Embryonic facial prominence (tissue), 1 donor: ENCODE measurements at regions not wholly inside any gene's neighbourhood (a gene's known extent, or its start where the extent isn't known, plus 50 kb on each side); places are given as distances from the start of the nearest gene placed in this dataset.
"Not testable (repeated sequence)": the region's sequence is repeated elsewhere in the genome, so short reads cannot be mapped to it uniquely, and the experiment has no call there.

Experiments used
- DNase-seq: peaks from one replicate; pipeline ENCODE4 v3.0.0-alpha.2; 2016; ENCODE audit errors: extremely low spot score

DNA sequence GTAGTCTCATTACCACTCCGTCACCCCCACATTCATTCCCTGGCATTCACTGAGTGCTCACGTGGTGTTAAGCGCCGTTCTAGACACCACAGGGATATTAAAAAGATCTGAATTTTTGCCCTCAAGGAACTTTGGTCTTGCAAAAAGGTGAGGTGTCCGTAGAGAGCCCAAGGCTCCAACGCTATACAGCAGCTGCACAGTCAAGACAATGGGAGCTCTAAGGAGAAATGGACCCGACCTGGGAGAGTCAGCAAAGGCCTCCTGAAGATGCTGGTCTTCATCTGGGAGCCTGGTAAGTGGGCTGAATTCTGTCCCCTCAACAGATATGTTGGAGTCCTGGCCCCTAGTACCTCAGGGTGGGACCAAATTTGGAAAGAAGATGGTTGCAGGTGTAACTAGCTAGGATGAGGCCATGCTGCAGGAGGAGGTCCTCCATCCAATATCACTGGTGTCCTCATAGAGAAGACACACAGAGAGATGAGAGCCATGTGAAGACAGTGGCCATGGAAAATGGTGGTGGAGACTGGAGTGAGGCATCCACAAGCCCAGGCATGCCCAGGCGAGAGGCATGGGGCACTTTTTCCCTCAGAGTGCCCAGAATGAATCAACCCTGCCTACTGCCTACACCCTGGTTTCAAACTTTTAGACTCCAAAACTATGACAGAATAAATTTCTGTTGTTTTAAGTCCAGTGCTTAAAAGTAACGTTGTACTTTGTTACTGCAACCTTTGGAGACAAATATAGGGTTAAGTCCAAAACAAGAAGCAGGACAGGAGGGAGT lies 247.3 kb downstream of the TTC32 start:
- no peak for DNase-seq

DNA sequence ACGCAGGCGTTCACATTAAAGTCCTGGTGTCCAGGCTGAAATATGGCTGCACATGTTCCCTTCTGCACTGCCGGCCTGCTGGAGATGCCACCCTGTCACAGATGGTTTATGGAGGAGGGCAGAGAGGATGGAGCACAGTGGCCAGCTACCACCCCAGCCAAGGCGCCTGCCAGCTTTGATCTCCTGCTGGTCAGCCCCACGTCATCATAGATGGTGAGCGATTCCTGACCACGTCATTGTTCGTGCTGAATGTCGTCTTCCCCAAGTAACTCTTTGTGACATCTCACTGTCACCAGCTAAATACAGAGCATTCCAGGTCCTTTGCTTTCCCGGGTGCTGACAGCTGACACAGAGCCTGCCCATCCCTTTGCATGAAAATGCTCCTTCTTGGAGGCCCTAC lies 248.3 kb downstream of the TTC32 start:
- no peak for DNase-seq

DNA sequence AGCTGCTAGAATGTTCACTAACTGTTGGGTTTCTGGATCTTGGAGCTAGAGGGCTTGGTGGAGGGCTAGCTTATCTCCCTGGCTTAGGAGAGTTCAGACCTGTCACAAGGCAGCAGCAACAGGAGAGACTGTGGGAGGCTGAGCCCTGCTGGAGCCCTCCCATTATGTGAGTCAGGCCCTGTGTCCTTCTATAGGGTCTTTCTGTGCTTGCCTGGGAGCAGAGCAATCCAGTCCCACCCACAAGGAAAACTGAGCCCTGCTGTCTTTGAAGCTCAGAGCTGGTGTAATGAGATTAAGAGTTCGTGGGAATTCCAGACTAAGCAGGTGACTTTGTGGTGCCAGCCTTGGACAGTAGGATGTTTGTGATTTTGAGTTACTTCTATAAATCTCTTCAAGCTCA lies 249.0 kb downstream of the TTC32 start:
- DNase-seq, result no peak

DNA sequence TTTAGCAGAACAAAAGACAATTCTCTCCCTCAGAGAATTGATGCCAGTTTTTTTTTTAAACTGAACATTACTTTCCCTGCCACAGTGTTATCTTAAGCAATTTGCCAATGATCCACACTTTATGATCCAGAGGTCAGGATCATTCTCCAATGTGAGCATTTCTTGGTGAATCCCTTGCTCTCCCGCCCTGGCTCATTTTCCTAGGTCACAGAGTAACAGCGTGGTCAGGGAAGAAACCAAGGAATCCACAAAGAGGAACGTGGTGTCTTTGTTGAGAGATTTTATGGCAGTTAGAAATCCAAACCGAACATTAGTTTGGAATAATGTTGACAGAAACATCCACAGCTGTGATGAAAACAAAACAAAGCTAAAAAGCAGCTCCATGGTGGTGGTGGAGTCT lies 250.3 kb downstream of the TTC32 start:
- DNase-seq, result no peak

DNA sequence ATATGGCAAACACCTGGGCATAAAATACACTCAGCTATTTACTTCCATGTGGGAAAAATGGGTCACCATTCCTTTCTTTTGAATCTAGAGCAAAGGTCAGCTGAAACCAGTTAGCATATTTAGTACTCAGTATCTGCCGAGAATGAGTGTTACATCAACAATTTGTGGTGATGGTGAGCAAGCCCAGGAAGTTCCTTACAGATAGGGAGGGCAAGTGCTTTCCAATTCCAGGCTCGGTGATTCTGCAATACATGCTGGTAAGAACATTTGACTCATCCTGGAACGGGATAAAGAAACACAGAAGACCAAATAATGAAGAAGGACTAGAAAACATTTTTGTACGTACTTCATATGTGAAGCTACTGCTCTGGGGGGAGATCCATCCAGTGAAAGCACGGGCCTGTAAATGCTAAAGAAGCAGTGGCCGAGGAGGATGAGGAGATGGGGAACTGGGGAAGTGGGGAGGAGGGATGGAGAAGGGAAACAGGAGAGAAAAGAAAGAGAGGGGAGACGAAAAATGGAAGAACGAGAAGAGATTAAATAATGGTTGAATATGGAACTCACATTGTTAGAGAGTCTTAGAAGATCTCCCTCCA lies 251.9 kb downstream of the TTC32 start:
- DNase-seq, result peak; percentile 22

DNA sequence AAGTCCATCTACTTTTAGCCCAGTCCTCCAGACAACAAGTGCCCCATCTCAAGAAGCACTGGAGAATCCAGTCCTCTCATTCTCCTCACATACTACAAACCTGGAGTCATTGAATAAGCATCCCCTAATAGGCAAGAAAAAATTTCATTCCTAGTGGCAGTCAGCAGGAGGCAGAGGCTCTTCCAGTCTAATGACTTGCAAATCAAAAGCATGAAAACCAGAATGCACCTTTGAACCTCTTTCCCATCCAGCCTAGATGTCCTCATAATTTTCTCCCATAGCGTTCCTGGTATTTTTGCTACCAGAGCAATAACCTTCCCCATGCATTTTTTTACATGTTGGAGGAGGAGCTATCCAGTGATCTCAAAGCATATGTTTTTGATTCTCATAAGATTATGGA lies 252.6 kb downstream of the TTC32 start:
- DNase-seq, result peak; percentile 54

DNA sequence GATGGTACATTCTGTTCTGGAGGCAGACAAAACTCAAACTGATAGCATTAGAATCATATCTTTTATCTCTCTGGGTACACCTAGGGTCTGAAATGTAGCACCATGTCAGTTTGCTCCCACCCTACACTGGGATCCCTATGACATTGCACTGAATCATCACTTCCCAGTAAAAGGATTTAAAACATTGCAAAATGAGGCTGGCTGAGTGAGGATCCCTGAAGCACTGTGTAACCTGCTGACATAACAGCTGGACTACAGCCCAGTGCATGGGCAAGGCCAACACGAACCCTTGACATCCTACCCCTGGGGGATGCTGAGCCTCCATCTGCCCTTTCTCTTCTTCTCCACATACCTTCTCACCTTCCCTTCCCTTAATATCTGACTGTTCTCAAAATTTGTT lies 253.2 kb downstream of the TTC32 start:
- no peak for DNase-seq

DNA sequence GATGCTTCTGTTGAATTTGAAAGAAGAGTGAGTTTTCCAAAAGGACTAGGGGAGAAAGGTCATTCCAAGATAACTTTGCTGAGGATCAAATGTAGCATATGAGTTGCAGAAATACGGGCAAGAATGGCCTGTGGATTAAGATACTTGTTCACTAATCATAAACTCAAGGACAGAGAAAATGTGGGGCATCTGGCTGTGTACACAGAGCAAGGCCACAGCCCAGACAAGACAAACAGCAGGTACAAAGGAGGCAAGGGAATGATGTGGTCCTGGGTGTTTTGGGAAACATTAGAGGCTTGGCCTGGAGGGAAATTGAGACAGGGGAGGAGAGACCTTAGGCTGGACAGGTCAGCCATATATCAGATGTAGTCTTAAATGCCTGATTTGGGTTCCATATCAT lies 254.8 kb downstream of the TTC32 start:
- DNase-seq, result no peak

DNA sequence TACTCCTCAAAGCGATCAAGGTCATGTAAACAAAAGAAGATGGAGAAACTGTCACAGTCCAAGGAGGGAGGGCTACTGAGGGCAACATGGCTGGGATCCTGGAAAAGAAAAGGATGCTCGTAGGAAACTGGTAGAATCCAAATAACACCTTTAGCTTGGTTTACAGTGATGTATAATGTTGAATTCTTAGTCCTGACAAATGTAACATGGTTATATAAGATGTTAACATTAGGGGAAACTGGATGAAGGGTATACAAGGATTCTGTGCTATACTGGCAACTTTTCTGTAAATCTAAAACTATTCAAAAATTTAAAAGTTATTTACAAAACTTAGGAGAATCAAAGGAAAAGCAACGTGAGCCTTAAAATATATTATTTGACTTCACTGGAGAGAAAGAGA lies 257.0 kb downstream of the TTC32 start:
- DNase-seq, result no peak

DNA sequence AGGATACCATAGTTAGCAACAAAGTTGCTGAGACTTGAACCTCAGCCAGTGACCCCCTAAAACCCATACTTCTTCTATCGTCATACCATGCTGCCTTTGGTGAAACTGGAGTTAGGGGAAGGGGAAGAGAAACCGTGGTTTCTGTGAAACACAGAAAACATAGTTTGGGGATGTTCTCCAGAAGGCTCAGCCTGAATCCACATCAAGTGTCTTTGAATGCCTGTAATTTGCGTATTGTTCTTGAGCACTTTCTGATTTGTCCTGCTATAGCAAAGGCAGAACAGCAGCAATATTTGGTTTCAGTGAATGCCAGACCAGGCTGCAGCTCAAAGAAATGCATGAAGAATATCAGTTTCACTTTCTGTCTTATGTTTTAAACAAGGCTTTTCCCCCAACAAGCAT lies 258.7 kb downstream of the TTC32 start:
- DNase-seq, result no peak

DNA sequence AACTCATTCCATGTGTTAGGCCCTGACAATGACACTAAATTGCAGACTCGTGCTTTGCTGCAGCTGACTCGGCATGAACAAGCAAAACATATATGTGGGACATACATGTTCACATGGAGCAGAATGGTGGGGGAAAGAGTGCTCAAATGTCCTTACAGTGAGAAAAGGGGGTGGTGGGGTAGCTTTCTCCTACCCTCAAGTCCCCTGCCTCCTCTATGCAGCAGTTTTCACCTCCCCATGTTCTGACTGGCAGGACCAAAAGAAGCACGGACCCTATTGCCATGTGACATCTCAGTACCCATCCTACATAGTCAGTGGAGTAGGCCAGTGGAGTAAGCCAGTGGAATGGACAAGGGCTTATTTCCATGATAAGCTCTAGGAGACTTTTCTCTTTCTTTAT lies 259.3 kb downstream of the TTC32 start:
- DNase-seq, result no peak

DNA sequence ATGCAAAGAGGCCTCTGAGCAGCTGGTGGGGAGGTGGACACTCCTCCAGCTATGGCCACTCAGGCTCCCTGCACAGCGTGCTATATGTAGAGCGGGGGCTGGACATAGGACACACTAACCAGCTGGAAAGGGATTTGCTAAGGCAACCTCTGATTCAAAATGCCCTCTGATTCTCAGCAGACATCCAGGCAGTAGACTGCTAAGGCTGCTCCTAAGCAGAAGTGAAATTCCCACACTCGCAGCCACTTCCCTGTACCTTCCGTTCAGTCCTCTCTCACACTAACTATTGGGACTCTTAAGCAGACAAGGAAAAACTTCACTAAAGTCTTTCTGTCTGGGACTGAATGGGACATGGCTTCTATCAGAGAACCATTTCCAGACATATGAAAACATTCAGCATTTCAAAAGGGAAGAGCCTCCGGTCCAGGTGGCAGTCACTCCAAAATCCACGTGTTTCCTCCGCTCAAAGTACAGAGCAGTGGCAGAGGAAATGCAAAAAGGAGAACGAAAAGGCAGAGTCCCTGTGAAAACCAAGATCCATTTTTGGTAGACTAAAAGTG lies 265.8 kb downstream of the TTC32 start:
- DNase-seq, result no peak

DNA sequence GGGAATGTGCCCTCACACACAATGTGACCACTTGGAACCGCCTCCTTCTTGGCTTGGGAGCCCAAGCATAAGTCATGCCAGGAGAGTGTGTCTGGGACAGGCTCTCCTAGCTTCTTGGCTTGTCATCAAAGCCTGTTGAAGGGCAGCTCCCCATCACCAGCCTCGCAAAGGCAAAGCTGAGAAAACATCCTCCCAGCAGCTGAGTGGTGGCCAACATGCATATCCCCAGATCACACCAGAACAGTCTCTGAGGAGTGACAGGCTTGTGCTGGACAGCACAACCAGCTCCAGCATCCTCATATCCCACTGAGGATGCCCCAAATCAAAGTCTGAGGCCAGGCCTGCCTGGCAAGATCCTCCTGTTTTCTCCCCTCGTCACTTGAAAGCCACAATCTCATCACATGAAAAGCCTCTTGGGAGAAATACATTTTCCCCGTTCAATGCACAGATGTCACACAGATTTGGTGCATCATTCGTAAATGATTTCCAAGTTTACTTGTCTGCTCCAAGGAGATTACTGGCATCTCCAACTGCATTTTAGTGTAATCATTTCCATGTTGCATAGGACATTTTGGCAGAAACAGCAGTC lies 269.3 kb downstream of the TTC32 start:
- no peak for DNase-seq

DNA sequence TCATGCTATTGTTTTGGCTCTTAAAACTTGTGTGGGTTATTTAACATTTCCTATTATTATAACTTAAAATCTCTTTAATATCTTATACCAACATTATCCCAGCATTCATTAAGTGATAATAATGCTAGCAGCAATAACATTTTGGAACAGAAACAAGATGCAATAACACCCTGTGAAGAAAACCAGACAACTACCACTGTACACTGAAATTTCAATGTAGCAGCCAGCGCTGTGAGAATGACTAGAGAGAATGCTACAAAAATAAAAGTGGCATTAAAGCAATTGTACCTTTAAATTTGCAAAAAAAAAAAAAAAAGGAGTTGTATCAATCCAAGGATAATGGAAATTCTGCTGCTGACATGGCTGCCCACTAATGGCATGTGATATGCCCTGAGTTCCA lies 269.9 kb downstream of the TTC32 start:
- no peak for DNase-seq

DNA sequence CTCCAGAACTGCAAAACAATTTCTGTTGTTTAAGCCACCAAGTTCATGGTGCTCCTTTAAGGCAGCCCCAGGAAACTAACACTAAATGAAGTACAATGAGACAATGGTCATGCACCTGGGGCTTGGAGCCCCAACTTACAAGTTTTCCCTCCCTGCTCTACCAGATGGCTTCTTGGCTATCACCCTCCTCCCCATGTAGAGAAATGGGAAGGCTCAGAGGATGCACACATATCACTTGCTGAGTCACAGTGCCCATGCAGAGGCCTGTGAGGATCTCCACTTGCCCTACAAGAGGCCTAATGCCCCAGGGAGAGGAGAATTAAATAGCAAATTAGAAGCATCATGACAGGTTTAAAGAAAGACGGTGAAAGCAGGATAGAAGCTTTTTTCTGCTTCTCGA lies 270.9 kb downstream of the TTC32 start:
- no peak for DNase-seq

DNA sequence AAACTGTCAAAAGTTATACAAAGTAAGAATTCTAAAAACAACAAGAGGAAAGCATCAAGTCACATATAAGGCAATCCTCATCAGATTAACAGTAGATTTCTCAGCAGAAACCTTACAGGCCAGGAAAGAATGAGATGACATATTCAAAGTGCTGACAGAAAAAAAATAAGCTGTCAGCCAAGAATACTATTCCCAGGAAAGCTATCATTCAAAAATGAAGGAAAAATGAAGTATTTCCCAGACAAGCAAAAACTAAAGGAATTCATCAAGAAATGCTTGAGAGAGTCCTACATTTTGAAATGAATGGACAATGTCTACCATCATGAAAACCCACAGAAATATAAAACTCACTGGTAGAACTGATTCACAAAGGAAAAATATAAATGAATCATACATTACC lies 268.9 kb upstream of the OSR1 start:
- no peak for DNase-seq

DNA sequence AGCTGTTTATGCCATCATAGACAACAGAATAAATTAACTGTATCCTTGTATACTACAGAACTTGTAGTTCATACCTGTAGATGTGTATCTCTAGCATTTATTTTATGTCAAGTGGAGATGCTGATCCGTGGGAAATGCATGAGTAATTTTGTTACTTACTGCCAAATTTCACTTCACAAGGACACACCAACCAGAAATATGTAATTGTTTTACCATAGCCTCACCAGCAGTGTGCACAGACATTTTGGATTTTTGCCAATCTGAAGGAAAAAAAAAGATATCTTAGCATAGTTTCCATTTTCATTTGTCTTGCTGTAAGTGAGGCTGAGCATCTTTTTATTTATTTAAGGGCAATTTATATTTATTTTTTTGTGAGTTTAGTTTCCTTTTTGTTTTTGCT lies 265.1 kb upstream of the OSR1 start:
- no peak for DNase-seq

DNA sequence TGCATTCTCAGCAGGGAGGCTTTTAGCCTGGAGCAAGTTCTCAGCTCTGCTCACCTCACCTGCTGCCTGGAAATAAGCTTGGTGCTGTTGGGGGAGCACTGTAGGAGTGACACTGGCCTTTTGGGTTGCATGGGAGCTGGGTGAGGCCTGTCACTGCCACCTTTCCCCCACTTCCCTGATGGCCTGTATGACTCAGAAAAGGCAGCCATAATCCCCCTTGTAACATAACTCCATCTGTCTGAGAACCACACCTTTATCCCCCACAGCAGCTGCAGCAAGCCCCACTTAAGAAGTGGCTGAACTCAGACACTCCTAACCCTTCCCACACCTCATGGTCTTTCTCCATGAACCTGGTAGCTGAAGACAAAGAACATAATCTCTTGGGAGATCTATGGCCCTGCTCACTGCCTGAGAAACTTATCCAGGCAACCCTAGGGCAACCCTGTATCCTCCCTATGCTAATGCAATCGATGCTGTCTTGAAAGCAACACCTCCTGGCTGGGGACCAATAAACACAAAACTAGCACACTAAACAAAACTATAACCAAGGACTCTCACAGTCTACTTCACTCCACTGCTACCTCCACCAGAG lies 258.9 kb upstream of the OSR1 start:
- DNase-seq, result no peak

DNA sequence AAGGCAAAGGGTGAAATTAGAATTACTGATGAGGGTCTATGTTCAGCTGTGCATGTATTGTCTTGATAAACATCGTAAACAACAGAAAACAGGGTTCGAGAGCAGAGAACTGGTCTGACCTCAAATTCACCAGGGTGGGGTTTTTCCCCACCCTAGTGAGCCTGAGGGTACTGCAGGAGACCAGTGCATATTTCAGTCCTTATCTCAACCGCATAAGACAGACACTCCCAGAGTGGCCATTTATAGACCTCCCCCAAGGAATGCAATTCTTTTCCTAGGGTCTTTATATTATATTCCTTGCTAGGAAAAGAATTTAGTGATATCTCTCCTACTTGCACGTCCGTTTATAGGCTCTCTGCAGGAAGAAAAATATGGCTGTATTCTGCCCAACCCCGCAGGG lies 257.0 kb upstream of the OSR1 start:
- DNase-seq, result not testable (repeated sequence)

DNA sequence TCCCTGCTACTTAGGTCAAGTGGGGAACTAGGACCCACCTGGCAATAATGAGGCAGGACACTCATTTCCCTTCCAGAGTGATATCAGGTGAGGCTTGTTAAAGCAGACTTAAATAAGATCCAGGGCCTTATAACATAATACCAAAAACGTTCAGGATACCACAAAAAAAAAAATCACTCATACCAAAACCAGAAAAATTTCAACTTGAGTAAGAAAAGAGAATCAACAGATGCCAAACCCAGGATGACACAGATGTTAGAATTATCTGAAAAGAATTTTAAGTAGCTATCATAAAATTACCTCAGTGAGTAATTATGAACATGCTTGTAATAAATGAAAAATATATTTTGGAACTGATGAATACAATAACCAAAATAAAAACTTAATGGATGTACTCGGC lies 255.6 kb upstream of the OSR1 start:
- no peak for DNase-seq

DNA sequence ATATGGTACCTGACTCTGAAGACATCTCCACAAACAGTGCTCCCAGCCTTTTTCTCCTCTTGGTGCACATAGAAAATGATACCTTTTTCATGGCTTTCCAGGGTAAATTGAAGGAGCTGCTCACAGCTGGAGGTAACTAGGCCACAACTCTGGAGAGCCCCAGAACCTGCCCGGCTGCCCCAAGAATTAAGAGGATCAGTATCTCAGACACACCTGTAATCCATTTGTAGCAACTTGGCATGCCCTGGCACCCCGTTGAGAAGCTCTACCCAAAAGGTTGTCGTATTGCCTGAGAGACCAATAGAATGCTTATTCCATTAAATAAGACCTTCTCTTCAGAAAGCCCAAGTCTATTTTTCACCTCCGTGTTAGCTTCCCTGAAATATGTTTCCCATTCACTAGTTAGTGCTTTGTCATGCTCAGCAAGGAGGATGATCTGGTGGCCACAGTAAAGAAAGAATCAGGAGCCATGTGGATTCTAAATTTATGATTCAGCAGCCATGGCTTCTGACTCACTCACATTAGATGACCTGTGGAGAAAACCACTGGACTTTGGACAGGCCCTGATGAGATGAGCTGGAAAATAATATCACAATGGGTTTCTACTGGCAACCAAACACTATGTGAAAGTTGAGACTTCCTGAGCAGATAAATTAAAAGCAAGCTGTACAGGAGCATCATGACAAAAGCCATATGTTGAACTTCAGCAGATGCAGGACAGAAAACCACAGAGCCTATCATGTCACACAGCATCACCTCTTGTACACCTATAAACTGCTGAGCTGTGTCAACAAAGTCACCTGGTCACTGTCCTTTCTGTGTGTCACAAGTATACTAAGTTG lies 253.3 kb upstream of the OSR1 start:
- no peak for DNase-seq

DNA sequence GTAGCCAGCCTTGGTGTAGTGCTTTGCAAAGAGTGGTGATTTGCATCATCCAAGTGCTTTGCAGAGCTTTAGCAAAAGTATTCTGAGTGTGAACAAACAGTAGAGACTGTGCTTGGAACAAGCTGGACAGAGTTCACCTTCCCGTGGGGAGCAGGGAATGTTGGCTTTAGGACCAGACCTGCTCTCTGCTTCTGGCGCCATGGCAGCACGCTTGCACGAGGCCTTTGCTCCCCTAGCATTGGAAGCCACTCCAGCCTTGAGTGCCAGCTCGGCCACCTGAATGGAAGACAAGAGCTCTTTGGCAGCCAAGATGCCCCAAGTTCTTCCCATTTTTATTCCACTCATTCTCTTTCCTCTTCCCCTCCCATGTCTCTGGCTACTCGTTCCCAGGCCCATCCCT lies 250.8 kb upstream of the OSR1 start:
- DNase-seq, result no peak
